Stimulated activated CD4-positive, alpha-beta T cell treated with anti-CD3 and anti-CD28 coated beads, Interleukin-12 subunit alpha, Interleukin-12 subunit beta, amount 100 ng/mL, for 48 hours (primary cell): ENCODE measurements at regions not wholly inside any gene's neighbourhood (a gene's known extent, or its start where the extent isn't known, plus 50 kb on each side); places are given as distances from the start of the nearest gene placed in this dataset.
"Not testable (repeated sequence)": the region's sequence is repeated elsewhere in the genome, so short reads cannot be mapped to it uniquely, and the experiment has no call there.

ENCODE experiments used
- DNase-seq, 3 donors: peaks; one replicate each; pipeline ENCODE4 v3.0.0-alpha.2; 2020; ENCODE audit warnings: low read depth in 2 of 3, low spot score in 1 of 3

DNA sequence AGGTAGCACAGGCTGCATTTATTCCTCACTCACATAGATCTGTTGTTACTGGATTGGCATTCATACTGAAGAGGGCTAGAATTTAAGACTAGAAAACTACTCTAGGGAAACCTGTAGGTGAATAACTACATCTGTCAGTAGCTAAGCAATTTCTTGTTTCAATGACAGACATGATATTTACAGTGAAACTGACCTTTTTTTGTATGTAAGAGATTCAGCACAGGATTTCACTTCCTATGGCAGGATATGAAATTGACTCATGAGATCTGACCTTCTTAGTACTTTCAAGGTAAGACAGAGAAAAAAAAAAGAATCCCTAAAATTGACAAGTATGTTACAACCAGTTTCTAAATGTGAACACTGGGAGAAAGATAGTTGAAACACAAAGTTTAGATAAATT lies 189.8 kb upstream of the SLC16A7 start:
- DNase-seq: no peak

DNA sequence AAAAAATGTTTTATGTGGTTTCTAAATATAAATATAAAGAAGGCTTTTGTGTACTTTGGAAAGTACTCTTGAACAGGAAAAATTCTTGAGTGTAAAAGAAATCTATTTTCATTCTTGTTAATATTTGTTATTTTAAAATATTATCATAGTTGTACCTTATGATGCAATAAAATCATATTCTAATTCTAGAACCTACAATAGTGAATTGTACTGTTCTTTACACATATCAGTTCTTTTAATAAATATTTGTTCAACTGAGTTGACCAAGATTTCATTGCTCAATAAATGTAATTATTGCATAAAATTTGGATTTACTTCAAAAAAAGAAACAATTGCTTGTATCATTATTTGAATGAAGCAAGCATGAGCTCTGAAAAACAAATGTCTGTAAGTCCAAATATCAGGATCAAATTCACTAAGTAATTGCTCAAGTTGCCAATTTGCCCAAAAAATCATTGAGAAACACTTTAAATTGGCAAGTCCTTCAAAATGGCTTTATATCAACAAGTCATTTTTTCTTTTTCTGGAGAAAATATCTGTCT lies 191.6 kb upstream of the SLC16A7 start:
- no peak for DNase-seq

DNA sequence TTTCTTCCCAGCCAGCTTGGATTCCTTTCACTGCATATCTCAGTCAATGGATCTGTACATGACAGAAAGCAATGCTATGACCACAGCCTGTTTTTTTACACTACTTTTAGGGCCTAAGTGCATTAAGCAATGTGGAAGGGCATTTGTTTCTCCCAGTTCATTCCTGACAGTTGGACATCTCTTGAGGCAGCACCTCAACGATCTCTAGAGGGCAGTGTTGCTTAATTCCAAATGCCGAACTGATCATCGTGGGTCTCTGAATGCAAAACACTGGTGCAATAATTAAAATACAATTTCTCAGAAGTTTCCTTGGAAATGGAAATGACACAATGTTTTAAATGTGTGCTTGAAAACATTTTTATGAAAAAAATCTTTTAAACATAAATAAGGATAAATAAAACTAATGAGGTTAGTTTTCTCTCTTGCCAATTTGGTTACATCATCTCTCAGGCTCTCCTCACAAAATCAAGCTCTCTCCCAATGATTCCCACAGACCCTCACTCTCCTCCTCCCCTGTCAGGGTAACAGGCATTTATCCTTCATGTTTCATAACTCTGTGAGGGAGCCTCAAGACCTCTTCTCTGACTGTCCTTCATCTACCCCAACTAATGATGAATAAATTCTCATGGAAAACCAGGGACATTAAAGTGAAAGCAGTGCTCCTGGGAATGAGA lies 192.4 kb upstream of the SLC16A7 start:
- peak in 1 of 3 donors; percentile 31 for DNase-seq

GRCh38 chr12:59401862-59402261 lies 194.0 kb upstream of the SLC16A7 start:
- DNase-seq: no peak

DNA sequence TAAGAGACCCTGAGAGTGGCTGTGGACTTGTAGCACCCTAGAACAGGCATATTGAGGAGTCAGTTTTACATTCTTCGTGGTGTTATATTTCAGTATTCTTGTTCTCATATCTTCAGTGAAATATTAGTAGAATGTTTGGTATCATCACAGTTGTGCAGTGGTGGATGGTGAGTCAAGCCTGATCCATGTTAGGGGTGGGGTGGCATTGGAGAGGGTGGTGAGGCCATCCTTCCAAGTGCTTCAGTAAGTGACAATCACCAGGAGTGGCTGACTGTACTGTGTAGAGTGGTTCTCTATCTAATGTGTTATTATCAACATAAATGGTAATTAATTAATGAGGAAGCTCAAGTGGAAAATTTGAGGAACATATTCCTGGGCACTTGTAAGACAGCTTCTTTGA lies 197.7 kb upstream of the SLC16A7 start:
- no peak for DNase-seq

DNA sequence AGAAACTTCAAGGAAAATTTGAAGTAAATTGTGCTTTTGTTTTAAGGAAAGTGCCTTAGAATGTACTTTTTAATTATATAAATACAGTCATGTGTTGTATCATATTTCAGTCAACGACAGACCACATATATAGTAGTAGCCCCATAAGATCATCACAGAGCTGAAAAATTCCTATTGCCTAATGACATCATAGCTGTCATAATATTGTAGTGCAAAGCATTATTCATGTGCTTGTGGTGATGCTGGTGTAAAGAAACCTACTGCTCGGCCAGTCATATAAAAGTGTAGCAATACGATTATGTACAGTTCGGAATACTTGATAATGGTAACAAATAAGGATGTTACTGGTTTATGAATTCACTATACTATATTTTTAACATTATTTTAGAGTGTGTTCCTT lies 198.9 kb upstream of the SLC16A7 start:
- no peak for DNase-seq

DNA sequence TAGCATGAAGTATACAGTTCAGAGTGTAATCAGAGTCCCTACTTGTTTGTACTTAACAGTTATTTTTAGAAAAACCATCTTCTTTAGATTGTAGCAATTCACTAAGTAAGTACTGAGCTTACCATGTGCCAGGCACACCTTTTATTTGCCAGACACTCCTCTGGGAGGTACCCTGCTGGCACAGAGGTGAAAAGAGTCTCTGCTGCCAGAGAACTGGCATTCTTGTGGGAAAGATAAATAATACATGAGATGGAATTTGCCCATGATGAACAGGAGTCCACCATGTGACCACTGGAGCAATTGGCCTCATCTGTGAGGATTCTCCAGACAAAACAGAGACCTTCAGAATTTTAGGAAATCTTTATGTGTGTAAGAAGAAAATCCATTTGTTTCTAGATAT lies 199.3 kb upstream of the SLC16A7 start:
- DNase-seq: no peak

DNA sequence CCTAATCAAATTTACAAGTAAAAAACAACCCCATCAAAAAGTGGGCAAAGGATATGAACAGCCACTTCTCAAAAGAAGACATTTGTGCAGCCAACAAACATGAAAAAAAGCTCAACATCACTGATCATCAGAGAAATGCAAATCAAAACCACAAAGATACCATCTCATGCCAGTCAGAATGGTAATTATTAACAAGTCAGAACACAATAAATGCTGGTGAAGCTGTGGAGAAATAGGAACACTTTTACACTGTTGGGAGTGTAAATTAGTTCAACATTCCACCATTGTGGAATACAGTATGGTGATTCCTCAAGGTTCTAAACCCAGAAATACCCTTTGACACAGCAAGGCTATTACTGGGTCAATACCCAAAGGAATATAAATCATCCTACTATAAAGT lies 200.5 kb upstream of the SLC16A7 start:
- DNase-seq: not testable (repeated sequence)

- no peak for DNase-seq
These were observed 202.3 kb upstream of the SLC16A7 start for GRCh38 chr12:59393506-59393905.

GRCh38 chr12:59389968-59390576 lies 205.8 kb upstream of the SLC16A7 start:
- DNase-seq: no peak

- no peak for DNase-seq
These were observed 207.1 kb upstream of the SLC16A7 start for GRCh38 chr12:59388694-59389093.

DNA sequence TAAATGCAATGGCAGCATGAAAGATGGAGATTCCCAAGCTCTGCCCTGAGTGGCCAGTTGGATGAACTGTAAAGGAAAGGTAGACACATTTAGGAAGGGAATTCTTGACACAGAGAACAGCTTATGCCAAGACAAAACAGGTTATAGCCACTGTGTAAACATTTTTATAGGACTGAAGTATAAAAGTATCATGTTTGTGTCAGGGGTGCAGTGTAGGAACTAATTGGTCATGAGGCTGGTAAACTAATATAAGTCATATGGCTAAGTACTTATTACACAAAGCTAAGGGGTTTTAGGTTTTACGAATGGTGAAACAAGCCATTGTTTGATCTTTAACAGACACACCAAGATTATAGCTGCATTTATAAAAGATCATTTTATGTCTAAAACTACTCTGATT lies 207.7 kb upstream of the SLC16A7 start:
- no peak for DNase-seq

DNA sequence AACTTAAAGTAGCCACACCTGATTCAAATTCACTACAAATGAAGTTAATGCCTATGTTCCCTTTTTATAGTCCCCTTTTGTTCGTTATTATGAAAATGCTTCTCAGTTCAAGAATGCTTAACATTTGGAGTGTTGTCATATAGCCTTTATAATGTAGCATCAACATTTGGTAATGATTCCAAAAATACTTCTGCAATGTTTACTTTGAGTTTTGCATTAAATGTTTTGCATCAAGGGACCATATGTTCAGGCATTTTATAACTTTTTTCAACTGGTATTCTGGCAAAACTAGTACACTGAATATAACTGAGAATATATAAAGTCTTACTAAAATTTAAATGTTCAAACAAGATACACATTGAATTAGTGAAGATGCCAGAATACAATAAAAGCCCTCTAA lies 209.6 kb upstream of the SLC16A7 start:
- DNase-seq: no peak

- DNase-seq: no peak
These were observed 212.6 kb upstream of the SLC16A7 start for GRCh38 chr12:59383079-59383822.

DNA sequence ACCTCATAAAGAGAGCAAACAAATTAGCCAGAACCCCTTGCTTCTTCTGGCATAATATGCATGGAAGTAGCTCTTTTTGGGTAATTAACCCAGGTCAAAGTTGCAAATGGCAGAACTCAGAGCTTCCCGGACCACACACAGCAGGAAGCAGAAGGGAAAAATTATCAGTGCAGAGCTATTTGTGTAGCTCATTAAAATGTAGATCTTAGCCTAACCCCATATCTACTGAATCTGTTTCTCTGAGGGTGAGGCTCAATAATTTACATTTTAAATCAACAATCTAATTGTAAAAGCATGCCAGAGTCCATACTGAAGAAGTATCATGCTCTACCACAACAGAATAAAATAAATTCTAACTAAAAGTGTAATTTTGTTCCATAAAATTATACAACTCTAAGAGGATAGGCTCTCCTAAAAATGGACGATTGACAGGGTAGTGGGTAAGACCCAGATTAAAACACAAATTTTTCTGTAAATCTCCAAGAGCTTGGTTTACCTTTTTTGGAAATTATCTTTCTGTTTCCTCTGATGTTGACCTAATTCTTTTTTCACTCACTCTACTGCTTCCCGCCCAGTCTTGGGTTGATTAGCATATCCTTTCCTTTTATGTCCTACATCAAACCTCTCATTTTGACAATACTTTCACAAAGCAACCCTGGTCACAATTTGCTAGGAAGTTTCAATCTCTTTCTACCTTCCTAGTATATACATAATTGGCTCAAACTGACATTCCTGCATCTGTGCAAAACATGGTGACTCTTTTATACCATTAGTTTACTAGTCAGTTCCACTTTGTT lies 213.3 kb upstream of the SLC16A7 start:
- DNase-seq: no peak

DNA sequence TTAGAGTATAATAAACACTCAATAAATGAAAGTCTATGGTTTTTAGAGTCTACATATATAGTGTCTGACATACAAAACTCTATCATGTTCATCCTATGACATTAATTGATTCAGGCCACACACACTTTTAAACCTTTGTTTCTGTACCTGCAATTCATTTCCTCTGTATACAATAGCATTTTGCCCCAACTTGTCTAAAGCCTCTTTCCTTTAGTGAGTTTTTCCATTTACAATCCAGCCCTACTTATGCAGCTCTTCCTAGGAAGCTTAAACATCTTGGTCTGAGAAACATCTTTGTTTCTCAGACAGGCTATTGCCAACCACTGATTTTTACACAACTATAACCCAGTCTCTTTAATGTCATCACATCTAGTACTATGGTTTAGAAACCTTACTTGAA lies 214.7 kb upstream of the SLC16A7 start:
- DNase-seq: no peak

- DNase-seq: no peak
These were observed 220.2 kb upstream of the SLC16A7 start for GRCh38 chr12:59375633-59376032.

GRCh38 chr12:59374783-59375182 lies 221.0 kb upstream of the SLC16A7 start:
- no peak for DNase-seq

DNA sequence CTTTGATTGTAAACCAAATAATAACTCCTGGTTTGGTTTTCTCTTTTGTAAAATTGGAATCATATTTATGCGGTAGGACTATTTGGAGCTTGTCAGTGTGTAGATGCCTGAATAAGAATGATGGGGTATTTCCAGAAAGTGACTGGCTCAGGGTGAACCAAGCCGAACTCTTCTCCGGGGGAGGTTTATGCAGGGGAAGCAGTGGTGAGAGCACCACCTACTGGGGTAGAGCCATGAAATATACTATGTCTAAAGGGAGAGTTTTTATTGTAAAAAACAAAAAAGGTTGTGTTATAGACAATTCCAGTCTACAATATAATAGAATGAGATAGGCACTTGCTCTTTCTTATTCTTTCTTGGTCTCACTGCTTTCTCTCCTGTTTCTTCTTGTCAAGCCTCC lies 222.9 kb upstream of the SLC16A7 start:
- DNase-seq: no peak

GRCh38 chr12:59370933-59371332 lies 224.9 kb upstream of the SLC16A7 start:
- no peak for DNase-seq

GRCh38 chr12:59365133-59365532 lies 230.7 kb upstream of the SLC16A7 start:
- DNase-seq: no peak
